GM10248 (cell line): ENCODE measurements at regions not wholly inside any gene's neighbourhood (a gene's known extent, or its start where the extent isn't known, plus 50 kb on each side); places are given as distances from the start of the nearest gene placed in this dataset.
"Not testable (repeated sequence)": the region's sequence is repeated elsewhere in the genome, so short reads cannot be mapped to it uniquely, and the experiment has no call there.

Source experiments
- CTCF ChIA-PET: fragments of 300-600 bp; sonication (Branson Sonifier 250); formaldehyde crosslinking; extraction: SDS; loops from one replicate; lab custom pipeline; 2021; ENCODE audit warnings: antibody characterized with exemption; lab: Yijun Ruan, JAX
- POLR2A ChIA-PET: fragments of 350-650 bp; sonication (Branson Sonifier 250); formaldehyde crosslinking; extraction: SDS; loops from one replicate; lab custom pipeline; 2020; ENCODE audit warnings: antibody characterized with exemption; lab: Yijun Ruan, JAX
- DNase-seq: peaks from one replicate; pipeline ENCODE4 v3.0.0; 2012; ENCODE audit errors: extremely low spot score
- CTCF ChIP-seq: IDR thresholded peaks from 2 replicates; pipeline ENCODE4 v1.5.1; 2012; ENCODE audit warnings: mild to moderate bottlenecking, low read depth; ENCODE audit errors: extremely low read depth, missing control alignments, control extremely low read depth

GRCh38 chr7:119999738-120000475 lies 273.1 kb upstream of the KCND2 start:
- no peak for TF ChIP-seq CTCF
- ChIA-PET CTCF (no interaction called here), POLR2A (no interaction called here)
- DNase-seq, result no peak

GRCh38 chr7:120005720-120006119 lies 267.3 kb upstream of the KCND2 start:
- no peak for DNase-seq
- ChIA-PET CTCF (no interaction called here), POLR2A (no interaction called here)
- no peak for TF ChIP-seq CTCF

- CTCF ChIA-PET, DNase-seq, POLR2A ChIA-PET: not testable (repeated sequence)
These were observed 258.7 kb upstream of the KCND2 start for GRCh38 chr7:120014301-120014700.

GRCh38 chr7:120014925-120015465 lies 258.0 kb upstream of the KCND2 start:
- CTCF ChIA-PET, result interaction anchor here (0.8 to 1.2 kb wide), 2 partner anchors 8 to 79 kb away, joined by 3 read pairs; no protein-coding TSS in a partner anchor

GRCh38 chr7:120021085-120021484 lies 251.9 kb upstream of the KCND2 start:
- no peak for DNase-seq
- ChIA-PET POLR2A (no interaction called here), CTCF (no interaction called here)
- TF ChIP-seq CTCF, result no peak

More at GRCh38 chr7:120014925-120015465, 258.0 kb upstream of the KCND2 start:
- DNase-seq, result no peak
- TF ChIP-seq CTCF, result no peak
- POLR2A ChIA-PET, result no interaction called here

GRCh38 chr7:120023494-120024167 lies 249.3 kb upstream of the KCND2 start:
- DNase-seq, result no peak
- ChIA-PET POLR2A (no interaction called here), CTCF (interaction anchor here (1.4 kb wide), 1 partner anchor 9 kb away, joined by 3 read pairs; no protein-coding TSS in a partner anchor)
- no peak for TF ChIP-seq CTCF

GRCh38 chr7:120028636-120029035 lies 244.3 kb upstream of the KCND2 start:
- POLR2A ChIA-PET, result no interaction called here
- DNase-seq, result no peak
- CTCF ChIA-PET, result no interaction called here
- no peak for TF ChIP-seq CTCF
